B cell (primary cell): ENCODE measurements at regions not wholly inside any gene's neighbourhood (a gene's known extent, or its start where the extent isn't known, plus 50 kb on each side); places are given as distances from the start of the nearest gene placed in this dataset.

ENCODE experiments used
- ATAC-seq: fragments of 200-7000 bp; cut with Tn5 transposase; one replicate; pipeline ENCODE4 v1.10.0; 2021; ENCODE audit warnings: low read depth, mild to moderate bottlenecking, moderate number of reproducible peaks, moderate library complexity
- CTCF ChIA-PET: fragments of 350-600 bp; sonication (Branson Sonifier 250); formaldehyde crosslinking; loops from one replicate; lab custom pipeline; 2021; ENCODE audit warnings: antibody characterized with exemption, inconsistent platforms; lab: Charles Lee
- POLR2A ChIA-PET: fragments of 350-600 bp; sonication (Branson Sonifier 250); formaldehyde crosslinking; loops from one replicate; lab custom pipeline; 2021; ENCODE audit warnings: antibody characterized with exemption; lab: Charles Lee
- DNase-seq: peaks from one replicate; pipeline ENCODE4 v3.0.0; 2013
- H2AFZ ChIP-seq: 2 replicates; pipeline ENCODE4 v1.6.1; 2012; ENCODE audit warnings: mild to moderate bottlenecking, low read depth, low read length; ENCODE audit not compliant: insufficient read depth, poor library complexity, severe bottlenecking
- H3K27ac ChIP-seq, 2 donors: 1 replicate in 1 of 2; 2 replicates in 1 of 2; pipeline ENCODE4 v1.5.1; 2012 to 2013; ENCODE audit warnings: low read length in 2 of 2, mild to moderate bottlenecking in 2 of 2, moderate library complexity in 1 of 2
- H3K27me3 ChIP-seq, 4 experiments: fragments of 200-600 bp in 1 of 4; sonication (generic) in 1 of 4; replicated peaks in 1 of 4; 1 replicate in 2 of 4; 2 replicates in 2 of 4; pipeline versions ENCODE4 v1.6.1 to v1.7.0; 2013 to 2016; ENCODE audit warnings: low read length in 3 of 4, mild to moderate bottlenecking in 2 of 4, mixed read lengths in 1 of 4, moderate library complexity in 1 of 4; ENCODE audit not compliant: insufficient read depth in 4 of 4, control insufficient read depth in 3 of 4; ENCODE audit errors: control extremely low read depth in 1 of 4
- H3K36me3 ChIP-seq, 2 experiments: replicated peaks in 1 of 2; 1 replicate in 1 of 2; 2 replicates in 1 of 2; pipeline versions ENCODE4 v1.6.1 to v1.7.1; 2013; ENCODE audit warnings: low read length in 1 of 2; ENCODE audit not compliant: insufficient read depth in 2 of 2, control insufficient read depth in 1 of 2; ENCODE audit errors: control extremely low read depth in 1 of 2, extremely low read depth in 1 of 2
- H3K4me1 ChIP-seq, 2 donors: fragments of 200-600 bp in 1 of 2; sonication (generic) in 1 of 2; 1 replicate in 1 of 2; 2 replicates in 1 of 2; pipeline versions ENCODE4 v1.5.1 to v1.6.1; 2013 to 2017; ENCODE audit warnings: low read length in 2 of 2; ENCODE audit not compliant: control insufficient read depth in 2 of 2, insufficient read depth in 2 of 2
- H3K4me2 ChIP-seq: replicated peaks from 2 replicates; pipeline ENCODE3; 2012; ENCODE audit warnings: mild to moderate bottlenecking, low read depth, low read length; ENCODE audit not compliant: poor library complexity, severe bottlenecking
- H3K4me3 ChIP-seq, 5 experiments: fragments of 200-600 bp in 1 of 5; sonication (generic) in 1 of 5; 1 replicate in 3 of 5; 2 replicates in 2 of 5; pipeline versions ENCODE4 v1.5.1 to v1.7.0; 2011 to 2016; ENCODE audit warnings: low read length in 4 of 5, mild to moderate bottlenecking in 4 of 5, low read depth in 2 of 5, control low read depth in 1 of 5, moderate library complexity in 1 of 5; ENCODE audit not compliant: insufficient read depth in 1 of 5; ENCODE audit errors: control extremely low read depth in 1 of 5, extremely low read depth in 1 of 5
- H3K79me2 ChIP-seq: fragments of 200-600 bp; sonication (generic); one replicate; pipeline ENCODE4 v1.6.0; 2016; ENCODE audit warnings: low read length; ENCODE audit not compliant: control insufficient read depth, insufficient read depth
- H3K9ac ChIP-seq: fragments of 200-600 bp; sonication (generic); 2 replicates; pipeline ENCODE4 v1.6.1; 2017; ENCODE audit warnings: mild to moderate bottlenecking, low read length, moderate library complexity
- H3K9me3 ChIP-seq, 3 donors: one replicate each; pipeline versions ENCODE4 v1.6.1 to v1.7.1; 2013; ENCODE audit warnings: low read length in 2 of 3; ENCODE audit not compliant: control insufficient read depth in 2 of 3, insufficient read depth in 1 of 3; ENCODE audit errors: control extremely low read depth in 1 of 3
- H4K20me1 ChIP-seq: 2 replicates; pipeline ENCODE4 v1.6.0; 2012; ENCODE audit warnings: mild to moderate bottlenecking, low read length; ENCODE audit not compliant: insufficient read depth, control insufficient read depth, poor library complexity, severe bottlenecking
- H3K27ac Mint-ChIP-seq: one replicate; pipeline ENCODE4 v1.8.0; 2021; ENCODE audit warnings: mixed read lengths
- H3K27me3 Mint-ChIP-seq: one replicate; pipeline ENCODE4 v1.8.0; 2021; ENCODE audit warnings: mixed read lengths
- H3K4me1 Mint-ChIP-seq: one replicate; pipeline ENCODE4 v1.8.0; 2021; ENCODE audit warnings: mixed read lengths
- H3K4me3 Mint-ChIP-seq: one replicate; pipeline ENCODE4 v1.8.0; 2021; ENCODE audit warnings: mixed read lengths
- H3K9me3 Mint-ChIP-seq: one replicate; pipeline ENCODE4 v1.8.0; 2022; ENCODE audit warnings: mixed read lengths; ENCODE audit not compliant: insufficient read depth
- CTCF ChIP-seq: fragments of 200-600 bp; IDR thresholded peaks from one replicate; pipeline ENCODE4 v1.8.0; 2022; ENCODE audit warnings: antibody characterized with exemption, mild to moderate bottlenecking
- EZH2 ChIP-seq: IDR thresholded peaks from 2 replicates; pipeline ENCODE4 v1.6.1; 2012; ENCODE audit warnings: borderline replicate concordance, low read depth, mild to moderate bottlenecking, moderate library complexity, low read length; ENCODE audit not compliant: insufficient read depth, poor library complexity, severe bottlenecking
- WGBS: methylation state at CpG from one replicate; pipeline ENCODE4 v1.1.5; 2013; ENCODE audit warnings: missing lambda C conversion rate; ENCODE audit not compliant: insufficient coverage; 5-methylcytosine and 5-hydroxymethylcytosine counted together
- intact Hi-C: fragments of 100-400 bp; cut with micrococcal nuclease; formaldehyde crosslinking; loops from one replicate; pipeline ENCODE4 v1.10.0; 2022

DNA sequence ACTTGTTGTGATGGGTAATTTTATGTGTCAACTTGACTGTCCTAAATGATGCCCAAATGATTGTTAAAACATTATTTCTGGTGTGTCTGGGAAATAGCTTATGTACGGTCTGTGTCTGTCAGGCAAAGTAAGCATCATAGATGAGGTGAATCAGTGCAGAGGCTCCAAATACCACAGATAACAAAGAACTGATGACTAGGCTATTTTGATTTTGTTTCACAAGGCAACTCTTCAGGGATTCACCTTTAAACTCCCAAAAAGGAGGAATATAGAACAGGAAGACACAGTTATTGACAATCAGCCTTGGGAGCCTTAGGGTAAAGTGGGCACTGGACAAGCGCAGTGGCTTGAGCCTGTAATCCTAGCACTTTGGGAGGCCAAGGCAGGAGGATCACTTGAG lies 290.7 kb downstream of the PCDH10 start:
- Histone ChIP-seq H3K4me3 (no peak overlapping the region), H3K27me3 (no peaks in the 10 kb centered on the region), H3K36me3 (no peaks in the 10 kb centered on the region), H3K27ac (no peak overlapping the region), H2AFZ (no peak overlapping the region), H3K4me2 (no peak overlapping the region), H4K20me1 (no peaks in the 10 kb centered on the region), H3K79me2 (no peaks in the 10 kb centered on the region), H3K9ac (no peak overlapping the region), H3K9me3 (no peaks in the 10 kb centered on the region), H3K4me1 (no peaks in the 10 kb centered on the region)
- DNase-seq (no peak), ATAC-seq (no peak)
- H3K4me3 Mint-ChIP-seq, result no peak overlapping the region
- ChIA-PET POLR2A (no interaction called here), CTCF (no interaction called here)
- WGBS, result 100% methylated on average over 1 of the region's 2 CpGs
- no peaks in the 10 kb centered on the region for H3K4me1 Mint-ChIP-seq
- intact Hi-C loops, result no loop called here
- no peak for TF ChIP-seq EZH2
- no peak for TF ChIP-seq CTCF
- no peaks in the 10 kb centered on the region for H3K27me3 Mint-ChIP-seq
- H3K27ac Mint-ChIP-seq, result no peak overlapping the region
- H3K9me3 Mint-ChIP-seq, result no peaks in the 10 kb centered on the region

DNA sequence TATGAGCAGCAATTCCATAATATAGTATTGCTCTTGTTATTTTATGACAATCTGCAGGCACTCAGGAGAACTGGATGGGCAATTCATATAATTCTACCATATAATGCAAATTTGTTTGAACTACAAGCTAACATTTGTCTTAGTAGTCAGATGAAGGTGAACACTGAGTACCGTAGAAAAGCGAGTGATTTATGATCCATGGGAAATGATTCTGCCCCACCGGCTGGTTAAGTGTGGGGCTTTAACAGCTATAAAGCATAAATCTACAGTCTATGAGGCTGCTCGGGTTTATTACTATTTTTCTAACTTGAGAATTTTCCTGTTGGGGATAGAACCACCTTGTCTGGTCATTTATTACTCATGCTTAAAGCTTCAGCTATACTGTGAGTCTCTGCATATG lies 275.5 kb downstream of the PCDH10 start:
- ChIA-PET POLR2A (no interaction called here), CTCF (no interaction called here)
- H3K36me3 ChIP-seq, result no peaks in the 10 kb centered on the region
- Mint-ChIP-seq H3K27ac (no peak overlapping the region), H3K4me3 (no peak overlapping the region), H3K27me3 (no peaks in the 10 kb centered on the region), H3K4me1 (no peaks in the 10 kb centered on the region), H3K9me3 (no peaks in the 10 kb centered on the region)
- DNase-seq, result no peak
- no peak overlapping the region for H2AFZ ChIP-seq
- H3K27ac ChIP-seq, result no peak overlapping the region
- ATAC-seq, result no peak
- H3K4me1 ChIP-seq, result no peaks in the 10 kb centered on the region
- no peak for TF ChIP-seq EZH2
- no peak for TF ChIP-seq CTCF
- no peaks in the 10 kb centered on the region for H4K20me1 ChIP-seq
- no peaks in the 10 kb centered on the region for H3K79me2 ChIP-seq
- no peak overlapping the region for H3K4me3 ChIP-seq
- intact Hi-C loops, result no loop called here
- H3K9ac ChIP-seq, result no peak overlapping the region
- no peak overlapping the region for H3K4me2 ChIP-seq
- 20% methylated on average over 2 of the region's 4 CpGs for WGBS
- H3K9me3 ChIP-seq, result peaks cover 0 to 2% (median 0%) of the 10 kb centered on the region in 3 donors
- H3K27me3 ChIP-seq, result no peaks in the 10 kb centered on the region
